H9 (cell line): ENCODE measurements at regions not wholly inside any gene's neighbourhood (a gene's known extent, or its start where the extent isn't known, plus 50 kb on each side); places are given as distances from the start of the nearest gene placed in this dataset.

Experiments used
- DNase-seq: peaks from one replicate; pipeline ENCODE4 v3.0.0-alpha.2; 2017
- H2AFZ ChIP-seq: one replicate; pipeline ENCODE4 v1.6.1; 2013; ENCODE audit warnings: mild to moderate bottlenecking, low read length, control low read depth, moderate library complexity
- H2AK5ac ChIP-seq: 2 replicates; pipeline ENCODE4 v1.6.1; 2013; ENCODE audit warnings: low read length, control low read depth, mixed read lengths; ENCODE audit not compliant: insufficient read length
- H2BK120ac ChIP-seq: one replicate; pipeline ENCODE4 v1.6.1; 2013; ENCODE audit warnings: low read depth, mild to moderate bottlenecking, low read length, control low read depth, inconsistent platforms; ENCODE audit not compliant: poor library complexity, severe bottlenecking
- H2BK12ac ChIP-seq: 2 replicates; pipeline ENCODE4 v1.6.1; 2013; ENCODE audit warnings: low read length, control low read depth, mixed read lengths, low read depth; ENCODE audit not compliant: insufficient read length
- H2BK15ac ChIP-seq: 2 replicates; pipeline ENCODE4 v1.6.1; 2013; ENCODE audit warnings: low read depth, low read length, control low read depth
- H2BK20ac ChIP-seq: one replicate; pipeline ENCODE4 v1.6.1; 2013; ENCODE audit warnings: low read depth, mild to moderate bottlenecking, low read length, control low read depth, inconsistent platforms; ENCODE audit not compliant: poor library complexity, severe bottlenecking
- H2BK5ac ChIP-seq: 2 replicates; pipeline ENCODE4 v1.6.1; 2013; ENCODE audit warnings: low read length, control low read depth, mixed read lengths; ENCODE audit not compliant: insufficient read length
- H3K14ac ChIP-seq: 2 replicates; pipeline ENCODE4 v1.6.1; 2013; ENCODE audit warnings: low read length, control low read depth; ENCODE audit not compliant: insufficient read depth
- H3K18ac ChIP-seq: 2 replicates; pipeline ENCODE4 v1.6.1; 2013; ENCODE audit warnings: low read depth, mild to moderate bottlenecking, mixed read lengths, low read length, control low read depth; ENCODE audit not compliant: insufficient read length
- H3K23ac ChIP-seq: 2 replicates; pipeline ENCODE4 v1.6.1; 2013; ENCODE audit warnings: low read length, control low read depth, mixed read lengths, low read depth; ENCODE audit not compliant: insufficient read length
- H3K23me2 ChIP-seq: 2 replicates; pipeline ENCODE4 v1.6.1; 2013; ENCODE audit warnings: low read depth, mild to moderate bottlenecking, mixed read lengths, low read length, control low read depth; ENCODE audit not compliant: insufficient read length, poor library complexity, severe bottlenecking
- H3K27ac ChIP-seq: 2 replicates; pipeline ENCODE4 v1.5.1; 2013; ENCODE audit warnings: low read length, control low read depth, mixed read lengths, low read depth; ENCODE audit not compliant: insufficient read length
- H3K27me3 ChIP-seq: 2 replicates; pipeline ENCODE4 v1.6.1; 2013; ENCODE audit warnings: low read length, control low read depth, inconsistent platforms; ENCODE audit not compliant: insufficient read depth
- H3K4ac ChIP-seq: 2 replicates; pipeline ENCODE4 v1.6.1; 2013; ENCODE audit warnings: low read depth, mild to moderate bottlenecking, control low read depth, inconsistent platforms, low read length, moderate library complexity
- H3K4me1 ChIP-seq: 2 replicates; pipeline ENCODE4 v1.6.1; 2013; ENCODE audit warnings: low read length, control low read depth, inconsistent platforms; ENCODE audit not compliant: insufficient read depth
- H3K4me2 ChIP-seq: 2 replicates; pipeline ENCODE4 v1.6.1; 2013; ENCODE audit warnings: low read length, control low read depth, mixed read lengths; ENCODE audit not compliant: insufficient read length, insufficient read depth
- H3K56ac ChIP-seq: 2 replicates; pipeline ENCODE4 v1.6.1; 2013; ENCODE audit warnings: low read depth, mild to moderate bottlenecking, mixed read lengths, low read length, control low read depth; ENCODE audit not compliant: insufficient read length
- H3K79me1 ChIP-seq: 2 replicates; pipeline ENCODE4 v1.6.1; 2013; ENCODE audit warnings: low read depth, mild to moderate bottlenecking, moderate library complexity, low read length, control low read depth, inconsistent platforms; ENCODE audit not compliant: insufficient read depth, poor library complexity, severe bottlenecking
- H3K79me2 ChIP-seq: 2 replicates; pipeline ENCODE4 v1.6.1; 2013; ENCODE audit warnings: low read length, control low read depth, inconsistent platforms; ENCODE audit not compliant: insufficient read depth
- H3K9ac ChIP-seq: 2 replicates; pipeline ENCODE4 v1.6.1; 2013; ENCODE audit warnings: low read length, control low read depth, mixed read lengths; ENCODE audit not compliant: insufficient read length; ENCODE audit errors: extremely low read depth
- H3K9me3 ChIP-seq: one replicate; pipeline ENCODE4 v1.6.1; 2013; ENCODE audit warnings: low read depth, low read length, inconsistent platforms; ENCODE audit not compliant: control insufficient read depth
- H3T11ph ChIP-seq: one replicate; pipeline ENCODE4 v1.6.1; 2013; ENCODE audit warnings: mild to moderate bottlenecking, low read length, control low read depth, inconsistent platforms
- H4K20me1 ChIP-seq: one replicate; pipeline ENCODE4 v1.6.1; 2013; ENCODE audit not compliant: control insufficient read depth, insufficient read length, insufficient read depth
- H4K5ac ChIP-seq: 2 replicates; pipeline ENCODE4 v1.6.1; 2013; ENCODE audit warnings: low read depth, mild to moderate bottlenecking, mixed read lengths, low read length, control low read depth; ENCODE audit not compliant: insufficient read length
- H4K8ac ChIP-seq: replicated peaks from 2 replicates; pipeline ENCODE4 v1.6.1; 2013; ENCODE audit warnings: low read length, control low read depth, mixed read lengths, low read depth; ENCODE audit not compliant: insufficient read length
- H4K91ac ChIP-seq: 2 replicates; pipeline ENCODE4 v1.6.1; 2013; ENCODE audit warnings: low read depth, mild to moderate bottlenecking, moderate library complexity, mixed read lengths, low read length, control low read depth; ENCODE audit not compliant: insufficient read length
- H3K27ac Mint-ChIP-seq, 3 experiments: 2 replicates in 2 of 3; 3 replicates in 1 of 3; pipeline ENCODE4 v1.8.0; 2020 to 2021; ENCODE audit warnings: mixed read lengths in 3 of 3, mild to moderate bottlenecking in 1 of 3, moderate library complexity in 1 of 3
- H3K27me3 Mint-ChIP-seq: 2 replicates; pipeline ENCODE4 v1.8.0; 2021; ENCODE audit warnings: low read depth, mild to moderate bottlenecking, moderate library complexity, mixed read lengths
- H3K36me3 Mint-ChIP-seq, 3 experiments: 2 replicates in 2 of 3; 3 replicates in 1 of 3; pipeline ENCODE4 v1.8.0; 2020 to 2021; ENCODE audit warnings: low read depth in 3 of 3, mixed read lengths in 3 of 3; ENCODE audit not compliant: insufficient read depth in 1 of 3
- H3K4me1 Mint-ChIP-seq, 2 experiments: 2 replicates each; pipeline ENCODE4 v1.8.0; 2020; ENCODE audit warnings: mixed read lengths in 2 of 2
- H3K4me3 Mint-ChIP-seq, 2 experiments: 2 replicates in 1 of 2; 3 replicates in 1 of 2; pipeline ENCODE4 v1.8.0; 2020 to 2021; ENCODE audit warnings: mild to moderate bottlenecking in 2 of 2, mixed read lengths in 2 of 2, moderate library complexity in 1 of 2
- H3K9me3 Mint-ChIP-seq, 2 experiments: 2 replicates in 1 of 2; 3 replicates in 1 of 2; pipeline ENCODE4 v1.8.0; 2020; ENCODE audit warnings: mild to moderate bottlenecking in 2 of 2, mixed read lengths in 2 of 2, moderate library complexity in 1 of 2
- WGBS: extraction: QIAGEN DNeasy Blood & Tissue Kit; methylation state at CpG from one replicate; pipeline ENCODE4 v1.1.7; 2013; ENCODE audit warnings: missing lambda C conversion rate, low lambda C conversion rate, mixed read lengths; ENCODE audit not compliant: insufficient read length; ENCODE audit errors: extremely low coverage; 5-methylcytosine and 5-hydroxymethylcytosine counted together
- TF ChIP-seq, protein P1 (sequence below): fragments of 200-600 bp; sonication (generic); conservative IDR thresholded peaks from 3 replicates; pipeline ENCODE4 v1.8.0; 2021; ENCODE audit warnings: antibody characterized with exemption, mild to moderate bottlenecking

DNA sequence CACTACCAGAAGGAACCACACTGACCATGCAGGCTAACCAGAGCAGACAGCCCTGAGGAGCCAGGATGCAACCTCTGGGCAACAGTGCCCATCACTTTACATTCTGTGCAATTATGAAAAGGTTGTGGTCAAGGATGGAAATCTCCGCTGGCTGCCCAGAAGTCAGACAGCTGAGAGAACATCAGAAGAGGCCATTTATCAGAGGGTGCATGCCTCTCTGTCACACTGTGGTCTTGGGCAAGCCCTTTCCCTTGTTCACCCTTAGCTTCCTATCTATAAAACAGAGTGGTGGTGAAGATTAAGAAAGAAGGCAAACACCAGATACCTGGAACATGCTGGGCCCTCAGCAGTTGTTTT is 120.7 kb upstream of the GDF10 start:
- H3K79me2 ChIP-seq, result no peaks in the 10 kb centered on the region
- no CpG with 5 or more reads among the region's 1 CpG for WGBS
- no peaks in the 10 kb centered on the region for H3K23me2 ChIP-seq
- Mint-ChIP-seq H3K27ac (no peak overlapping the region), H3K9me3 (no peaks in the 10 kb centered on the region; a peak in 1 of 5 replicates), H3K4me3 (no peak overlapping the region), H3K27me3 (peaks cover 6% of the 10 kb centered on the region), H3K36me3 (no peaks in the 10 kb centered on the region), H3K4me1 (peaks cover 11 to 16% of the 10 kb centered on the region in 2 experiments)
- H3K79me1 ChIP-seq, result no peaks in the 10 kb centered on the region
- no peak overlapping the region for H2BK20ac ChIP-seq
- no peak overlapping the region for H2BK12ac ChIP-seq
- no peak for DNase-seq
- H3K56ac ChIP-seq, result no peak overlapping the region
- no peaks in the 10 kb centered on the region for H4K20me1 ChIP-seq
- no peak overlapping the region for H3K23ac ChIP-seq
- no peak overlapping the region for H2AFZ ChIP-seq
- H2BK120ac ChIP-seq, result no peak overlapping the region
- TF ChIP-seq, protein P1, sequence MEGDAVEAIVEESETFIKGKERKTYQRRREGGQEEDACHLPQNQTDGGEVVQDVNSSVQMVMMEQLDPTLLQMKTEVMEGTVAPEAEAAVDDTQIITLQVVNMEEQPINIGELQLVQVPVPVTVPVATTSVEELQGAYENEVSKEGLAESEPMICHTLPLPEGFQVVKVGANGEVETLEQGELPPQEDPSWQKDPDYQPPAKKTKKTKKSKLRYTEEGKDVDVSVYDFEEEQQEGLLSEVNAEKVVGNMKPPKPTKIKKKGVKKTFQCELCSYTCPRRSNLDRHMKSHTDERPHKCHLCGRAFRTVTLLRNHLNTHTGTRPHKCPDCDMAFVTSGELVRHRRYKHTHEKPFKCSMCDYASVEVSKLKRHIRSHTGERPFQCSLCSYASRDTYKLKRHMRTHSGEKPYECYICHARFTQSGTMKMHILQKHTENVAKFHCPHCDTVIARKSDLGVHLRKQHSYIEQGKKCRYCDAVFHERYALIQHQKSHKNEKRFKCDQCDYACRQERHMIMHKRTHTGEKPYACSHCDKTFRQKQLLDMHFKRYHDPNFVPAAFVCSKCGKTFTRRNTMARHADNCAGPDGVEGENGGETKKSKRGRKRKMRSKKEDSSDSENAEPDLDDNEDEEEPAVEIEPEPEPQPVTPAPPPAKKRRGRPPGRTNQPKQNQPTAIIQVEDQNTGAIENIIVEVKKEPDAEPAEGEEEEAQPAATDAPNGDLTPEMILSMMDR, result no peak
- no peak overlapping the region for H2AK5ac ChIP-seq
- no peaks in the 10 kb centered on the region; the same call in 1 of the 2 replicates for H3K4me1 ChIP-seq
- no peak overlapping the region for H3K18ac ChIP-seq
- H3T11ph ChIP-seq, result no peak overlapping the region
- H3K4ac ChIP-seq, result no peak overlapping the region
- no peak overlapping the region for H3K14ac ChIP-seq
- no peak overlapping the region for H4K91ac ChIP-seq
- no peak overlapping the region for H3K9ac ChIP-seq
- H3K27ac ChIP-seq, result no peak overlapping the region
- H2BK15ac ChIP-seq, result no peak overlapping the region
- H4K8ac ChIP-seq, result no peak overlapping the region
- H2BK5ac ChIP-seq, result no peak overlapping the region
- H3K27me3 ChIP-seq, result no peaks in the 10 kb centered on the region
- no peak overlapping the region for H4K5ac ChIP-seq
- H3K4me2 ChIP-seq, result no peak overlapping the region
- H3K9me3 ChIP-seq, result no peaks in the 10 kb centered on the region
